ENCODE measurements at regions not wholly inside any gene's neighbourhood (a gene's known extent, or its start where the extent isn't known, plus 50 kb on each side); places are given as distances from the start of the nearest gene placed in this dataset.

- DNase-seq (no peak), ATAC-seq (no peak)
- intact Hi-C loops (cut with DNase I, micrococcal nuclease) = no loop called here
- Histone ChIP-seq H3K4me3 (no peak overlapping the region), H3K9me3 (no peaks in the 10 kb centered on the region), H3K36me3 (ENCODE audit: low read depth) (no peaks in the 10 kb centered on the region), H3K4me1 (ENCODE audit: low read depth) (no peaks in the 10 kb centered on the region)
- no peak for TF ChIP-seq CTCF (IDR thresholded peaks at IDR 0.05)
Observed at GRCh38 chr20:60586269-60587050, 628.2 kb downstream of the CDH26 start.

- intact Hi-C loops (cut with DNase I, micrococcal nuclease) = no loop called here
- TF ChIP-seq CTCF (IDR thresholded peaks at IDR 0.05) = no peak
- ATAC-seq (no peak), DNase-seq (no peak)
- no peak overlapping the region for H3K4me3 ChIP-seq
- peaks cover 6% of the 10 kb centered on the region for H3K9me3 ChIP-seq
- H3K4me1 ChIP-seq (ENCODE audit: low read depth) = no peaks in the 10 kb centered on the region
- H3K36me3 ChIP-seq (ENCODE audit: low read depth) = no peaks in the 10 kb centered on the region
Observed at GRCh38 chr20:60587986-60588385, 629.8 kb downstream of the CDH26 start.

- no peaks in the 10 kb centered on the region for H3K4me1 ChIP-seq (ENCODE audit: low read depth)
- ATAC-seq (no peak), DNase-seq (no peak)
- no peak for TF ChIP-seq CTCF (IDR thresholded peaks at IDR 0.05)
- peaks cover 6% of the 10 kb centered on the region for H3K9me3 ChIP-seq
- intact Hi-C loops (cut with DNase I, micrococcal nuclease) = no loop called here
- H3K36me3 ChIP-seq (ENCODE audit: low read depth) = no peaks in the 10 kb centered on the region
- no peak overlapping the region for H3K4me3 ChIP-seq
Observed at GRCh38 chr20:60589623-60590022, 631.4 kb downstream of the CDH26 start.

- ATAC-seq (no peak), DNase-seq (no peak)
- Histone ChIP-seq H3K36me3 (ENCODE audit: low read depth) (no peaks in the 10 kb centered on the region), H3K4me3 (no peak overlapping the region), H3K4me1 (ENCODE audit: low read depth) (no peaks in the 10 kb centered on the region), H3K9me3 (peaks cover 6% of the 10 kb centered on the region)
- no peak for TF ChIP-seq CTCF (IDR thresholded peaks at IDR 0.05)
- intact Hi-C loops (cut with DNase I, micrococcal nuclease) = no loop called here
Observed at GRCh38 chr20:60591172-60591799, 633.1 kb downstream of the CDH26 start.

- no peak for DNase-seq
- H3K4me3 ChIP-seq = no peak overlapping the region
- ATAC-seq = no peak
- no peaks in the 10 kb centered on the region for H3K9me3 ChIP-seq
- no peaks in the 10 kb centered on the region for H3K4me1 ChIP-seq (ENCODE audit: low read depth)
- intact Hi-C loops (cut with DNase I, micrococcal nuclease) = no loop called here
- TF ChIP-seq CTCF (IDR thresholded peaks at IDR 0.05) = no peak
- H3K36me3 ChIP-seq (ENCODE audit: low read depth) = no peaks in the 10 kb centered on the region
Observed at GRCh38 chr20:60598528-60598927, 640.3 kb downstream of the CDH26 start.
